ENCODE measurements at regions not wholly inside any gene's neighbourhood (a gene's known extent, or its start where the extent isn't known, plus 50 kb on each side); places are given as distances from the start of the nearest gene placed in this dataset.

- Histone ChIP-seq H3K14ac (ENCODE audit: insufficient read length) (no peak overlapping the region), H4K20me1 (replicated peaks in 1 of 2; ENCODE audit: control insufficient read depth in 1 of 2, insufficient read depth in 2 of 2, low read length in 2 of 2) (peaks cover 0 to 3% of the 10 kb centered on the region in 2 experiments), H4K5ac (ENCODE audit: insufficient read length, low read depth, low read length) (no peak overlapping the region), H4K91ac (replicated peaks; ENCODE audit: insufficient read length, low read length) (no peak overlapping the region), H3K4ac (replicated peaks; ENCODE audit: insufficient read length, low read depth, low read length) (no peak overlapping the region), H2AK5ac (ENCODE audit: low read depth, low read length) (no peak overlapping the region), H3K23ac (ENCODE audit: insufficient read length) (no peak overlapping the region), H3K56ac (replicated peaks; ENCODE audit: insufficient read length, low read depth, low read length) (no peak overlapping the region), H3K23me2 (ENCODE audit: low read depth, low read length) (no peaks in the 10 kb centered on the region), H3K27me3 (replicated peaks in 1 of 4; ENCODE audit: control insufficient read depth in 3 of 4, extremely low read depth in 1 of 4, insufficient read depth in 3 of 4, low read length in 3 of 4) (peaks cover 0 to 4% (median 0%) of the 10 kb centered on the region in 4 experiments; a peak in 2 of 7 replicates), H2BK15ac (ENCODE audit: low read length) (no peak overlapping the region), H2BK5ac (ENCODE audit: low read depth, low read length) (no peak overlapping the region), H3K79me1 (ENCODE audit: low read depth, low read length) (no peaks in the 10 kb centered on the region), H3K9ac (replicated peaks in 1 of 4; ENCODE audit: extremely low read depth in 1 of 4, low read depth in 3 of 4, low read length in 3 of 4) (no peak overlapping the region), H2AFZ (ENCODE audit: low read length) (no peak overlapping the region), H3K18ac (ENCODE audit: extremely low read depth, low read length) (no peak overlapping the region; the same call in 1 of the 2 replicates), H3K4me3 (ENCODE audit: extremely low read depth in 1 of 4, insufficient read depth in 2 of 4, low read depth in 3 of 4, low read length in 4 of 4) (no peak overlapping the region), H3K9me3 (ENCODE audit: insufficient read depth in 2 of 2, low read depth in 1 of 2, low read length in 1 of 2) (peaks cover 0 to 3% of the 10 kb centered on the region in 2 experiments; a peak in 1 of 4 replicates), H3K4me1 (replicated peaks in 1 of 4; ENCODE audit: control insufficient read depth in 3 of 4, insufficient read depth in 4 of 4, low read length in 3 of 4) (no peaks in the 10 kb centered on the region; a peak in 1 of 7 replicates), H3K4me2 (ENCODE audit: insufficient read depth in 1 of 2, low read depth in 2 of 2, low read length in 2 of 2) (no peak overlapping the region), H3K36me3 (ENCODE audit: control insufficient read depth in 2 of 4, insufficient read depth in 4 of 4, low read length in 3 of 4) (no peaks in the 10 kb centered on the region), H4K8ac (ENCODE audit: extremely low read depth, insufficient read depth, low read length) (peak overlapping the region; percentile 14; the same call in 1 of the 2 replicates), H2BK12ac (ENCODE audit: low read depth, low read length) (no peak overlapping the region), H3K27ac (ENCODE audit: low read depth, low read length) (no peak overlapping the region), H3K79me2 (ENCODE audit: control insufficient read depth in 1 of 2, insufficient read depth in 2 of 2, low read length in 2 of 2) (no peaks in the 10 kb centered on the region), H2BK20ac (ENCODE audit: low read length) (no peak overlapping the region), H2BK120ac (replicated peaks; ENCODE audit: low read depth, low read length) (no peak overlapping the region)
- ChIA-PET POLR2A (ENCODE audit: partially characterized antibody) (interaction anchor here (0.5 kb wide), 1 partner anchor 434 kb away, joined by 3 read pairs; no protein-coding TSS in a partner anchor), CTCF (ENCODE audit: partially characterized antibody) (interaction anchor here (1.2 to 7.3 kb wide), 6 partner anchors 9 to 651 kb away, joined by 3 to 86 read pairs (median 10); no protein-coding TSS in a partner anchor)
- no peak for TF ChIP-seq RFX5 (IDR thresholded peaks at IDR 0.05; ENCODE audit: borderline replicate concordance, low read depth, low read length)
- TF ChIP-seq, protein P1, sequence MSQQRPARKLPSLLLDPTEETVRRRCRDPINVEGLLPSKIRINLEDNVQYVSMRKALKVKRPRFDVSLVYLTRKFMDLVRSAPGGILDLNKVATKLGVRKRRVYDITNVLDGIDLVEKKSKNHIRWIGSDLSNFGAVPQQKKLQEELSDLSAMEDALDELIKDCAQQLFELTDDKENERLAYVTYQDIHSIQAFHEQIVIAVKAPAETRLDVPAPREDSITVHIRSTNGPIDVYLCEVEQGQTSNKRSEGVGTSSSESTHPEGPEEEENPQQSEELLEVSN (IDR thresholded peaks at IDR 0.05): no peak
- no peak for TF ChIP-seq NANOG (IDR thresholded peaks at IDR 0.05; ENCODE audit: insufficient read depth, low read depth, low read length, poor library complexity, severe bottlenecking)
- TF ChIP-seq PHF8 (conservative IDR thresholded peaks at IDR 0.05; ENCODE audit: low read depth, low read length): no peak
- TF ChIP-seq POLR2A (IDR thresholded peaks at IDR 0.05; ENCODE audit: control extremely low read depth in 1 of 2, low read depth in 2 of 2, low read length in 2 of 2): no peak
- TF ChIP-seq TCF12 (IDR thresholded peaks at IDR 0.05; ENCODE audit: low read depth, low read length): no peak
- no peak for TF ChIP-seq FOSL1 (IDR thresholded peaks at IDR 0.05; ENCODE audit: insufficient read depth, low read depth, low read length)
- no peak for FAIRE-seq
- 89% methylated on average over 2 of the region's 5 CpGs; no CpG with 5 or more reads in 1 of the 2 experiments for WGBS, 2 experiments (ENCODE audit: extremely low coverage in 1 of 2, insufficient coverage in 1 of 2, insufficient read length in 1 of 2, insufficient replicate concordance in 2 of 2, low coverage in 1 of 2, low lambda C conversion rate in 2 of 2, missing lambda C conversion rate in 1 of 2)
- DNase-seq (ENCODE audit: low read depth in 1 of 2, low spot score in 2 of 2): no peak
Measured at GRCh38 chr20:59514554-59514953, 89.8 kb upstream of the PHACTR3 start.
